Uterus (tissue), 2 donors: ENCODE measurements at regions not wholly inside any gene's neighbourhood (a gene's known extent, or its start where the extent isn't known, plus 50 kb on each side); places are given as distances from the start of the nearest gene placed in this dataset.

ENCODE experiments used
- CTCF ChIP-seq, 4 experiments: fragments of 200-600 bp in 2 of 4; fragments of 450-650 bp in 2 of 4; sonication (generic) in 2 of 4; IDR thresholded peaks; one replicate each; pipeline ENCODE4 v1.5.1; 2016 to 2019; ENCODE audit warnings: antibody characterized with exemption in 4 of 4, mild to moderate bottlenecking in 2 of 4, moderate library complexity in 1 of 4
- POLR2A ChIP-seq, 2 donors: fragments of 450-650 bp; IDR thresholded peaks; one replicate each; pipeline ENCODE4 v1.6.1; 2016; ENCODE audit warnings: antibody characterized with exemption in 2 of 2, mild to moderate bottlenecking in 1 of 2, moderate library complexity in 1 of 2

GRCh38 chr4:124937993-124938392 is 225.5 kb upstream of the ANKRD50 start:
- TF ChIP-seq CTCF (IDR thresholded peaks at IDR 0.05) (no peak), POLR2A (IDR thresholded peaks at IDR 0.05) (no peak)
